Neural progenitor cell (in vitro differentiated cells): ENCODE measurements at regions not wholly inside any gene's neighbourhood (a gene's known extent, or its start where the extent isn't known, plus 50 kb on each side); places are given as distances from the start of the nearest gene placed in this dataset.

Experiments
- DNase-seq: peaks from one replicate; pipeline ENCODE4 v3.0.0-alpha.2; 2016; ENCODE audit warnings: low spot score
- H2AFZ ChIP-seq: fragments of 200-600 bp; sonication (generic); replicated peaks from 2 replicates; pipeline ENCODE4 v1.6.1; 2016; ENCODE audit warnings: antibody characterized with exemption
- H3F3A ChIP-seq: fragments of 200-600 bp; sonication (generic); 2 replicates; pipeline ENCODE4 v1.6.1; 2016; ENCODE audit warnings: antibody characterized with exemption, low read depth
- H3K27ac ChIP-seq: fragments of 200-600 bp; sonication (generic); 2 replicates; pipeline ENCODE4 v1.5.1; 2016; ENCODE audit warnings: mild to moderate bottlenecking
- H3K27me3 ChIP-seq: fragments of 200-600 bp; sonication (generic); 2 replicates; pipeline ENCODE4 v1.6.1; 2016; ENCODE audit warnings: mild to moderate bottlenecking, moderate library complexity
- H3K36me3 ChIP-seq: fragments of 200-600 bp; sonication (generic); 2 replicates; pipeline ENCODE4 v1.5.1; 2016
- H3K4me1 ChIP-seq: fragments of 200-600 bp; sonication (generic); 2 replicates; pipeline ENCODE4 v1.6.1; 2016; ENCODE audit warnings: mixed run types
- H3K4me2 ChIP-seq: fragments of 200-600 bp; sonication (generic); 2 replicates; pipeline ENCODE4 v1.6.1; 2016
- H3K4me3 ChIP-seq: fragments of 200-600 bp; sonication (generic); 2 replicates; pipeline ENCODE4 v1.5.1; 2016
- H3K79me2 ChIP-seq: fragments of 200-600 bp; sonication (generic); 2 replicates; pipeline ENCODE4 v1.6.1; 2016; ENCODE audit warnings: low read depth
- H3K9ac ChIP-seq: fragments of 200-600 bp; sonication (generic); 2 replicates; pipeline ENCODE4 v1.6.1; 2016
- H3K9me3 ChIP-seq: fragments of 200-600 bp; sonication (generic); 2 replicates; pipeline ENCODE4 v1.5.1; 2016; ENCODE audit warnings: low read depth
- H4K20me1 ChIP-seq: fragments of 200-600 bp; sonication (generic); 2 replicates; pipeline ENCODE4 v1.6.1; 2016; ENCODE audit warnings: low read depth
- H3K27ac Mint-ChIP-seq: 3 replicates; pipeline ENCODE4 v1.8.0; 2021; ENCODE audit warnings: mixed read lengths
- H3K27me3 Mint-ChIP-seq: 2 replicates; pipeline ENCODE4 v1.8.0; 2022; ENCODE audit warnings: low read depth, mild to moderate bottlenecking, inconsistent platforms, moderate library complexity, mixed read lengths; ENCODE audit not compliant: insufficient read depth
- H3K36me3 Mint-ChIP-seq: 3 replicates; pipeline ENCODE4 v1.8.0; 2021; ENCODE audit warnings: mixed read lengths
- H3K4me1 Mint-ChIP-seq: 3 replicates; pipeline ENCODE4 v1.8.0; 2021; ENCODE audit warnings: mixed read lengths
- H3K4me3 Mint-ChIP-seq: 3 replicates; pipeline ENCODE4 v1.8.0; 2021; ENCODE audit warnings: mild to moderate bottlenecking, moderate library complexity, mixed read lengths
- H3K9me3 Mint-ChIP-seq: 3 replicates; pipeline ENCODE4 v1.8.0; 2020; ENCODE audit warnings: mixed read lengths
- CTCF ChIP-seq: fragments of 200-600 bp; sonication (generic); IDR thresholded peaks from 2 replicates; pipeline ENCODE4 v1.5.1; 2017; ENCODE audit warnings: antibody characterized with exemption, mild to moderate bottlenecking
- EZH2 ChIP-seq: fragments of 200-600 bp; sonication (generic); IDR thresholded peaks from 2 replicates; pipeline ENCODE4 v1.6.1; 2017; ENCODE audit warnings: antibody characterized with exemption, mild to moderate bottlenecking, moderate library complexity
- EZH2phosphoT487 ChIP-seq: fragments of 200-600 bp; sonication (generic); IDR thresholded peaks from 2 replicates; pipeline ENCODE4 v1.6.1; 2017; ENCODE audit warnings: antibody characterized with exemption

GRCh38 chr6:150745896-150746295 is 119.6 kb upstream of the MTHFD1L start:
- Histone ChIP-seq H3K27ac (no peak overlapping the region), H3K9me3 (no peaks in the 10 kb centered on the region), H3K79me2 (no peaks in the 10 kb centered on the region), H3K4me3 (no peak overlapping the region), H3K4me2 (no peak overlapping the region), H3F3A (no peaks in the 10 kb centered on the region), H3K4me1 (no peaks in the 10 kb centered on the region), H3K9ac (no peak overlapping the region), H3K27me3 (no peaks in the 10 kb centered on the region), H2AFZ (no peak overlapping the region), H3K36me3 (no peaks in the 10 kb centered on the region), H4K20me1 (no peaks in the 10 kb centered on the region)
- TF ChIP-seq CTCF (no peak), EZH2phosphoT487 (no peak), EZH2 (no peak)
- H3K4me3 Mint-ChIP-seq, result no peak overlapping the region
- peaks cover 26% of the 10 kb centered on the region for H3K4me1 Mint-ChIP-seq
- peaks cover 4% of the 10 kb centered on the region for H3K27me3 Mint-ChIP-seq
- no peak overlapping the region for H3K27ac Mint-ChIP-seq
- no peak for DNase-seq
- peaks cover 3% of the 10 kb centered on the region for H3K9me3 Mint-ChIP-seq
- peaks cover 49% of the 10 kb centered on the region for H3K36me3 Mint-ChIP-seq

DNA sequence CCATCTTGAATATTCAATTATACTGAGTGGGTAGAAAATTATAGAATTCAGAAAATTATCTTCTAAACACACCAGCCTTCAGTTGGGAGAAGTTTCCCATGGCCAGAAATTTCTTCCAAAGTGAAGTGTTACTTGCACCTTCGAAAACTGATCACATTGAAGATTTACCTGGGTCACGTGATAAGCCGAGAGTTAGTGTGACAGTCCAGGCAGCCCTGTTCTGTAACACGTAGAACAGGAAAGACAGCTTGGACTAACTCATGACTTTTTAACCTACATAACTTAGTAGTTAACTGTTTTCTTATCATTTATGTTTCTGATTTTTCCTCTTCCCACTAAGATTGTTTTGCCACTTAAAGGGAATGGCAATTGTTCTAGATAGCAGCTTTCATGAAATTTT is 118.3 kb upstream of the MTHFD1L start:
- Histone ChIP-seq H4K20me1 (no peaks in the 10 kb centered on the region), H3K79me2 (no peaks in the 10 kb centered on the region), H3K4me3 (no peak overlapping the region), H3K36me3 (no peaks in the 10 kb centered on the region), H3K4me1 (peaks cover 5% of the 10 kb centered on the region), H2AFZ (no peak overlapping the region), H3F3A (peaks cover 4% of the 10 kb centered on the region), H3K27ac (no peak overlapping the region), H3K27me3 (no peaks in the 10 kb centered on the region), H3K4me2 (no peak overlapping the region), H3K9me3 (no peaks in the 10 kb centered on the region), H3K9ac (no peak overlapping the region)
- Mint-ChIP-seq H3K27me3 (peaks cover 4% of the 10 kb centered on the region), H3K27ac (no peak overlapping the region), H3K36me3 (peaks cover 46% of the 10 kb centered on the region), H3K4me3 (no peak overlapping the region), H3K4me1 (peaks cover 32% of the 10 kb centered on the region), H3K9me3 (peaks cover 3% of the 10 kb centered on the region)
- DNase-seq, result no peak
- no peak for TF ChIP-seq EZH2

GRCh38 chr6:150749091-150749670 is 116.3 kb upstream of the MTHFD1L start:
- no peak overlapping the region for H3K4me3 ChIP-seq
- TF ChIP-seq EZH2phosphoT487, result no peak
- TF ChIP-seq EZH2, result no peak
- no peak for TF ChIP-seq CTCF
- Mint-ChIP-seq H3K27me3 (peaks cover 2% of the 10 kb centered on the region), H3K36me3 (peaks cover 36% of the 10 kb centered on the region), H3K27ac (no peak overlapping the region), H3K4me3 (no peak overlapping the region), H3K9me3 (no peaks in the 10 kb centered on the region), H3K4me1 (peaks cover 50% of the 10 kb centered on the region)
- no peak for DNase-seq
- H3F3A ChIP-seq, result peaks cover 25% of the 10 kb centered on the region
- H3K79me2 ChIP-seq, result no peaks in the 10 kb centered on the region
- H3K27me3 ChIP-seq, result no peaks in the 10 kb centered on the region
- peaks cover 22% of the 10 kb centered on the region for H3K4me1 ChIP-seq
- H3K27ac ChIP-seq, result no peak overlapping the region
- no peak overlapping the region for H3K9ac ChIP-seq
- no peaks in the 10 kb centered on the region for H3K9me3 ChIP-seq
- H3K36me3 ChIP-seq, result no peaks in the 10 kb centered on the region
- no peaks in the 10 kb centered on the region for H4K20me1 ChIP-seq
- no peak overlapping the region for H2AFZ ChIP-seq
- no peak overlapping the region for H3K4me2 ChIP-seq

GRCh38 chr6:150751296-150751695 is 114.2 kb upstream of the MTHFD1L start:
- Mint-ChIP-seq H3K4me3 (no peak overlapping the region), H3K4me1 (peaks cover 59% of the 10 kb centered on the region), H3K36me3 (peaks cover 33% of the 10 kb centered on the region), H3K27ac (peak overlapping the region; percentile 46), H3K9me3 (no peaks in the 10 kb centered on the region), H3K27me3 (peaks cover 2% of the 10 kb centered on the region)
- H3K27ac ChIP-seq, result no peak overlapping the region
- H2AFZ ChIP-seq, result no peak overlapping the region
- H3F3A ChIP-seq, result peaks cover 26% of the 10 kb centered on the region
- H3K36me3 ChIP-seq, result no peaks in the 10 kb centered on the region
- no peak overlapping the region for H3K4me2 ChIP-seq
- no peak overlapping the region for H3K4me3 ChIP-seq
- H4K20me1 ChIP-seq, result no peaks in the 10 kb centered on the region
- no peak for TF ChIP-seq EZH2
- no peak for TF ChIP-seq CTCF
- no peak for TF ChIP-seq EZH2phosphoT487
- no peaks in the 10 kb centered on the region for H3K27me3 ChIP-seq
- no peak for DNase-seq
- H3K79me2 ChIP-seq, result no peaks in the 10 kb centered on the region
- H3K9me3 ChIP-seq, result no peaks in the 10 kb centered on the region
- H3K9ac ChIP-seq, result no peak overlapping the region
- peaks cover 28% of the 10 kb centered on the region for H3K4me1 ChIP-seq
